HS-5 (cell line): ENCODE measurements at regions not wholly inside any gene's neighbourhood (a gene's known extent, or its start where the extent isn't known, plus 50 kb on each side); places are given as distances from the start of the nearest gene placed in this dataset.

Source experiments
- DNase-seq: peaks from one replicate; pipeline ENCODE4 v3.0.0-alpha.2; 2012; ENCODE audit warnings: low read depth

DNA sequence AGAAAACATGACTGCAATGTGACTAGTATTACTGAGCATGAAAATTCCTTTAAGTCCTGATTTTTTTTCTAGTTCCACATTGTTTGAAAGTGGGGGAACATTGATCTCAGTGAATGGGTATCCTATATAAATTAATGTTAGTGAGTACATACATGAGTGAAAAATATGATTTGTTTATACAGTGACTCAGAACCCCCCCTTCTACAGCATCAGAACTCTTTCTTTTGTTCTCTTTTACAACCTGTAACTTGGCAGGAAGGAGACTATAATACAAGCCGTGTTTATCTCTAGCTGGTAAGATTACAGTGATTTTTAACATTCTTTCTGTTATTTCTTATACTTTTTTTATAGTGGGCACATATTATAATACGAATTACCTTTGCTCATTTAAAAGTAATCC, 384.7 kb downstream of the PDCD6IP start:
- no peak for DNase-seq

DNA sequence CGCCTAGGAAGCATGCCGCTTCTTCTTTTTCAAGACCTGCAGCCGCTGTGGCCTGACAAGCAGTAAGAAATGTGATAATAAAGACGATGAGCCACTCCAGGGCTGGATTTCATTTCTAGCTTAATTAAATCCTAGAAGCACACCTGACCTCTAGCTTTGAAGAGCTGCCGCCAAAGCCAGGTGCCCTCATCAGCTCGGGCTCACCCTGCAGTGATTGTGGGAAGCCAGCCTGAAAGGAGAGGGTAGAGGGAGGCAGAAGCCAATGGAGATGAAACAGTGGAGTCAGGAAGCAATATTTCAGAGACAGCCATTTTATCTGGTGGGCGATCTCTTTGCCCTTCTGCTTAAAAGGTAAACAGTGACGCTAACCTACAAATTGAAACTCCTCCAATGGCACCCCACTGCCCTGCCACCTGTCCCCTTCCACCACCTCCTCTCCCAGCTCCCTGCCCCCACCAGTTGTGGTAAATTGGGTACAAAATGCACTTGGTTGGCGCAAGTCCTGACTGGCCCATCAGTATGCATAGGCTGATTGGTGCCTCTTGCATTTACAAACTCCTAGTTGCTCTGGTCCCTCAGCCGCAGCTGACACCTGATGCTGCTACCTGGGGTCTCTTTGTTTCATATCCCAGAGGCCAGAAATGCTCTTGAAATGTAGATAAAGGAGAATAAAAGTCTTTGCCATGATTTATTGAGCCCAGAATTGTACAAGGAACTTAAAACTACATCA, 385.3 kb downstream of the PDCD6IP start:
- DNase-seq: no peak

DNA sequence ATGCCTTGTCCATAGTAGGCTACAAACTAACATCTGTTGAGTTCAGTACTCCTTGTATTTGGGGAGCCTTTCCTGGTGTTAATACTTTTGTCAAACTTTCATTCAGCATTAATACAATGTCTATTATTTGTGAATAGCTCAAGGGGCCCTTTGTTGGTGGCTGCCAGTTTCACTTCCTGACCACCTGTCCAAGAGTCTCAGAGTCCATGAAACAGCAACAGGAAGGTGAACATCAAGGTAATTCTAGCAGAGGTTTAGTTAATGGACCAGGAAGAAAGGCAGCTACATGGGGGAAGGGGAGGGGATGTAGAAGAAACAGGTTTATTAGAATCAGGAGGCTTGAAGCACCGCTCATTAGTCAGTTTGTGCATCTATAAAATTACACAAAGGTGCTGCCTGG, 386.9 kb downstream of the PDCD6IP start:
- DNase-seq: no peak

DNA sequence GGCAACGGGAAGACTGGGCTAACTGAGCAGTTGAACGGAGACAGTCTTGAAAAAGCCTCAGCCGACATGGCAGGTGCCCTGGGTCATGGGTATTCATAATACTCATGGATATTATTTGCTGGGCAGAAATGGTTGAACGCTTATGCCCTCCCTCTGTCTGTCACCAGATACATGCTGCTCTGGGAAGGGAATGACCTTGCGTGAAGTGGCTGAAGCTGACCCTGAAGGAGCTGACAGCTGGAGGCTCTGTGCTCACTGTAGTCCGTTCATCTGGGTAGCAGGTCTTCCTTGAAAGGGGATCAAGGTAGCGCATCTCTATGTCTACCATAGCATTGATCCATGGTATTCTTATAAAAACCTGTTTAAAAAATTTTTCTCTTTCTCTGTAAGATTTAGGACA, 390.7 kb downstream of the PDCD6IP start:
- DNase-seq: no peak

DNA sequence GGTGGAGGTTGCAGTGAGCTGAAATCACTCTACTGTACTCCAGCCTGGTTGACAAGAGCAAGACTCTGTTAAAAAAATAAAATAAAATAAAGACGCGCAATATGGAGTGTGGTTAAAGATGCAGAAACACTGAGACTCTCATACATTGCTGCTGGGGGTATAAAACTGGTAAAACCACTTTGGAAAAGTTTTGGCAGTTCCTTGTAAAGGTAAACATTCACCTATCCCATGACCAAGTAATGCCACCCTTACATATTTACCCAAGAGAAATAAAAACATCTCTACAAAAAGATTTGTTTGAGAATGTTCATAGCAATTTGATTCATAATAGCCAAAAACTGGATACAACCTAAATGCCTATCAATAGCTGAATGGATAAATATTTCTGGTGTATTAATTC, 398.5 kb downstream of the PDCD6IP start:
- DNase-seq: no peak

DNA sequence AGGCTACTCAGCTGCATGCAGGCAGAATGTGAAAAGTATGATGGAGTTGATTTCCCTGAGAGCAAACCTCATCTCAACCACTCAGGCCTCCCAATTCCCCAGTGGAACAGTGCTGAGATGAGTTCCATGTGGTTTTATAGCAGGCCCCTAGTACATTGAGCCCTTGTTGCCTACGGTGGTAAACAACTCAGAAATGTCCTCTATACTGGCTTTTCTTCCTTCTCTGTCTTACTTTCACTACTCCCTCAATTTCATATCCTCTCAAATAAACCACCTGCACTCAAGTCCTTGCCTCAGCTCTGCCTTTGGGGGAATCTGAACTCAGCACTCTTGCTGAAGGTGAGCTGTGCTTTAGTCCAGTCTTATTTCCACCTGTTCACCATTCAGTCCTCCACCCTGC, 399.9 kb downstream of the PDCD6IP start:
- no peak for DNase-seq

DNA sequence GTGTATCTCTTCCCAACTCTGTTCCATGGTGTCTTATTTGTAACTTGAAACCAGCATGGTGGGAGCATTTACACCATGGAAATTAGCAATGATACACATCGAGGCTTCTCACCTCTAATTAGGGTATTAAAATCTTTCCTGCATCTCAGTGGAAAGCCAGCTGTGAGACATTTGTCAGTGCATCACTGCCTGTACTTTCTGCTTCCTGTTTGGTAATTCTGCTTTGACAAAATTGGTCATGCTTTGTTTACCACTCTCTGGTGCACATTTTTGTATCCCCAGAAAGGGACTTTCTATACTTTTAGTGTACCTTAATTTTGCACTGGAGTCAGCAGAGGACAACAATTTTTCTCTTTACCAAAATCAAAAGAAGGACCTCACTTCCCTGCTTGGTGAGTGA, 402.1 kb downstream of the PDCD6IP start:
- no peak for DNase-seq

DNA sequence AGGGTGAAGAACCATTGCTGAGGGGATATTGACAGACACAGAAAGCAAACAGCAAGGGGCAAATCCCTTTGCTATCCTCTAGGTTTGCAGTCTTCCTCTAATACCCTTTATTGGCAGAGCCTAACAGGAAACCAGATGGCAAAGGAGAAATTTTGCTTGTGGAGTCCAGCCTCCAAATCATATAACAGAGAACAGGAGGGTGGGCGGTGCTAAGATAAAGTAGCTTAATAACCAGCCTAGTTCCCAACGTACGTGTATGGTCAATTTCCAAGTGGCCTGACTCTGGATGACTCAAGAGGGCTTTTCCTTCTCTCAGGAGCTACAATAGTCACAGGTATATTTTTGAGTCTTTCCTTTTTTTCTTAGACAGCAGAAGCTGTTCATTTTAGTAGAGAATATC, 404.5 kb downstream of the PDCD6IP start:
- DNase-seq: no peak

DNA sequence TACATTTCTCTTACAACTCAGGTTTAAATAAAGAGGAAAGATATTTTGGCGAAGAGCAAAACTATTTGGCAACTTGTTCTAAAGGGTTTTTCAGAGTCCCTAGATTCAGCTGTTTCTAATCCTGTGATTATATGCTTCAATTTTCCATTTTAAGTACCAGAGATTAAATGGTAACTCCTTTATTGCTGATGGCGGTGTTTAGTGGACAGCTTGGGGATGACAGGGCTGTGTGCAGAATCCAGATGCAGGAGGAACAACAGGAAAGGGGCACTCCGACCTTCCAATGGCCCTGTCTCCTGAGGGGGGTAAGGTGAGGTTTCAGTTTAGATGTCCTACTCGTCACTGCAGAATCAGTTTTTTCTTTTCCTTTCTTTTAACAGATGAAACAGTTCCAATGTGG, 405.0 kb downstream of the PDCD6IP start:
- DNase-seq: no peak

DNA sequence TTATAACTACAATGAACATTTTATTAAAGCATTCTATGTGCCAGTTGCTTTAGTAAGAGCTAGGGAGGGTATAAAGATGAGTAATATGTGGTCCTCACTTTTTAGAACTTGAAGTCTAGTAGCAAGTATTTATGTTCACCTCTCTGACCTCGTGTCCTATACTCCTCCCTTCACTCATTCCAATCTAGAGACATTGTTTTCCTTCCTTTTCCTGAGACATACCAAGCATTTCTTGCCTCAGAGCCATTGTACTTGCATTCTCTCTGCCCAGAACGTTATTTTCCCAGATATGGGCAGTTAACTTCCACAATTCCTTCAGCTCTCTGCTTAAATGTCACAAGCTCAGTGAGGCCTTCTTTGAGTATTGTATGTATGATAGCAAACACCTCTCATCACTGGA, 408.6 kb downstream of the PDCD6IP start:
- peak; percentile 3 for DNase-seq

DNA sequence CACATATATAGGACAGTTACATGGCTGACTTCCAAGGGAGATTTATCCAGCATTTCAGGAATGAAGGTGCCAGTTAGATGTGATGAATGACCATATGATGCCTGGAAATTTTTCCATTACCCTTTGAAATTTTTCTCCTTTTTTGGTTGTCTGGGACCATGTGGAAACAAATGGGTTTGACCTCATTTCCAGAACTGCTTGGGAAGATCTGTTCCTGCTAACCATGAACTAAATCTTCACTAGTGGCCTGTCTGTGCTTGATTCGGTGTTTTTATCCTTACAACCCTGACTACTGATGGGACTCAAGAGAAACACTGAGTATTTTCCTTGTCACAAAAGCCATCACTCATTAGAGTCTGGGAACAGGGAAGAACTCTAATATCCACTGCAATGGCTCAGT, 409.4 kb downstream of the PDCD6IP start:
- no peak for DNase-seq

DNA sequence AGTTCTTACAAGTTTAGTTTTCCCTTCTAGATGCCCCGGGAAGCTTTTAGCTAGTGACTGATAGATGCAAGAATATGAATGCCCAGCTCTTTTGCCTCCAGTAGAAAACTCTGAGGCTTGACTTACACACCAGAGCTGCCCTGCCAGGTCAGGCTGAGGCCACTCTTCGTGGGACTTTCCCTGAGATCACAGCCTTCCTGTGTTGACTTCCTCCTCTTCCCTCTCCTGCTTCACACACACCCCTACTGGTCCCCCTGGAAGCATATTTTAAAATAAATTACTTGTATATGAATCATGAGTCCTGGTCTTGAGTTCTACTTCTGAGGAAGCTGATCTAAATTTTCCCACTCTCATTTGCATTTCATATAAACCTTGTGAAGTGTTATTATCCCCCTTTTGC, 413.7 kb downstream of the PDCD6IP start:
- no peak for DNase-seq

DNA sequence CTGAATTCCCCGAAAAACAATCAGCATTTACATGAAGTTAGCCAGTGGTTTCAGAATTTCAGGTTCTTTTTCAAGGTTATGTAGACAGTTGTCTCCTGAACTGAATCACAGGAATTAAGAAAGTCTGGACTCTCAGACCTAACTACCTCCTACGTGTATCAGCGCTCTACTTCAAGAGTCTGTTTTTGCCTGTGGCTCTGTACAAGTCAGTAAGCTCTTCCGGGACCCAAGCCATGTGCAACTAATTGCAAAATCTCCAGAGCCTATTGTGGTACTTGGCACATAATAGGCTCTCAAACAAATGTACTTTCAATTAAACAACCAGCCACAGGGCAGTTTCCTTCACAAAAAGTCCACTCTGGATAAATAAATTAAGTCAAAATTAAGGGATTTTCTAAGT, 414.2 kb downstream of the PDCD6IP start:
- DNase-seq: no peak

DNA sequence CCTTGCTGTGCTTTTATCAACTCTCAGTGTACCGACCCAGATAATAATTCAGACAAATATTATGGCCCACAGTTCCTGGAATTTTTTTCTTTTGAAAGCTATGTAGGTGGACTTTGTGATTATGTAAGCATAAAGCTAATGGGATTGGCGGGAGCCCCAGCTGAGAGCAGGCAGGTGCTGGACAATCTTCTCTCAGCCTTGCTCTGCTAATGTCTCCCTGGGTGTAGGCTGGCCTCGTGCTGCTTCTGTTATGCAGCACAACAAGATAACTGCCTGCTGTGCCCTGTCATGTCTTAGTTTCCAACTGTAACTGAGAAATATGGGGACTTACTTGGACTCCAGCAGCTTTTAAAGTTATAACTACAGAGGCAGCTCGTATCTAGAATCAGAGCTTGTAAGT, 415.0 kb downstream of the PDCD6IP start:
- DNase-seq: no peak

DNA sequence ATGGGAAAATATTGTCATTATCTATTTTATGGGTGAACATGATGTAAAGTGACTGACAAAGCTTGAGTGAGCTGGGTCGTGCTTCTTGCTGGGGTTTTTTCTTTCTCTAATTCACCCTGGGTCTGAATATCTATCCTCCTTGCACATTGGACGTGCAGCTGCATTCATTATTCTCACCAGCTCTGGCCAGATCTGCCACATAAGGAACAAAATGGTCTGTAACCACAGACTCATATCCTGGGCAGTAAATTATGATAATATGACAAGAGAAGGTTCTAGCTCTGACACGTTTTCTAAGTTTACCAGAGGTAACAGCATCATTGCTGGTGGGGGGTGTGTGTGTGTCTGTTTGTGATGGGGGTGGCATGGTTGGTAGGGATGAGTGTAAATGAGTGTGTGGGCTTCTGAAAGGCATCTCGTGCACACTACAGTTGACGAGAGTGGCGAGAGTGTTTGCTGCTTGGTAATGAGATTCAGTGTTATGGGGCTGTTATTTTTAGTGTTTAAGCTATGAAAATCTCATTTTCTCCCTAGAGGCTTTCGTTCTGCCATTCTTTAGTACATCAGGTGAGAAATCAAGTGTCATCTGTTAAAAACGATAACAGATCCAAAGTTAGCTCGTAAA, 418.4 kb downstream of the PDCD6IP start:
- no peak for DNase-seq

DNA sequence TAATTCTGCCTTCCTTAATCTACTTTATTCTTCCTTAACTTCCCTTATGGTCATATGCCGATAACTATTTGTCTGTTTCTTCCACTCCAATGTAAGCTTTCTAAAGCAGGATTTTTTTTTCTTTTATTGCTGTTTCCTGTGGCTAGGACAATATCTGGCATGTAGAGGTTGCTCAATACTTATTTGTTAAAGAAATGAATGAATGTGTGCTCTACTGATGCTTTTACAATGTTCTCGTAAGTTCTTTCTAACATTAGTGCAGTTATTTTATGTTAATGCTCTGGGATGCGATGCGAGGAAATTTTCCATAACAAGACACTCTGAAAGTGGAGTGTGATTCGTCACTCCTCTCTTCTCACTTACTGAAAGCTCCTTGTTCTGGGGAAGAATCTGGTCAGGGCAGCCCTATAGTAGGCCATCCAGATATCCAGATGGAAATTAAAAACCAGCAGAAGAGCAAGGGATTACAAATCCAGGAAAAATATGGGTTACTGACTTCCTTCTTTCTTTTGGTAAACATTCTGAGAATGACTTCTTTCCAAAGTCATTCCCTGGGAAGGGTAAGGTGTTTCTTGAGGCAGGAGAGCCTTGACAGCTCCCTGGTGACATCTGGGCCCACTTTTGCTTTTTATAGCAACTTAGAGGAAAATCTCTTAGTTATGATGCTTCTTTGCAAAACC, 420.4 kb downstream of the PDCD6IP start:
- DNase-seq: no peak

DNA sequence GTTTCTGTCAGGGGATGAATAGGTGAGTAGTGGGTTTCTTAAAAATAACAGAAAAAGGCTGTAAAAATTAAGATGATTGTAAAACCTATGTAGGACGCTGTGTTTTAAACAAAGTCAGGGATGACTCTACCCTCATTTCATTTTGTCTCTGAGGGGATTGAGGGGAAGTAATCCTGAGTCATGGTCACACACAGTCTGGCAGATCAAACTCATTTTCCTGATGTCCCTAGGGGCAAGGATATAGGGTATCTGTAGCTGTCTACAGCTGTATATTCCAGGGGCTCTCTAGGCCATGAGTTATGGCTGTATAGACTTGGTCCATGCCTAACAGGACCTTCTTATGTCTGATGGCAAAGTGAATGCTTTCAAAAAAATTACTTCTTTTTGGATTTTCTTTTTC, 421.1 kb downstream of the PDCD6IP start:
- no peak for DNase-seq

DNA sequence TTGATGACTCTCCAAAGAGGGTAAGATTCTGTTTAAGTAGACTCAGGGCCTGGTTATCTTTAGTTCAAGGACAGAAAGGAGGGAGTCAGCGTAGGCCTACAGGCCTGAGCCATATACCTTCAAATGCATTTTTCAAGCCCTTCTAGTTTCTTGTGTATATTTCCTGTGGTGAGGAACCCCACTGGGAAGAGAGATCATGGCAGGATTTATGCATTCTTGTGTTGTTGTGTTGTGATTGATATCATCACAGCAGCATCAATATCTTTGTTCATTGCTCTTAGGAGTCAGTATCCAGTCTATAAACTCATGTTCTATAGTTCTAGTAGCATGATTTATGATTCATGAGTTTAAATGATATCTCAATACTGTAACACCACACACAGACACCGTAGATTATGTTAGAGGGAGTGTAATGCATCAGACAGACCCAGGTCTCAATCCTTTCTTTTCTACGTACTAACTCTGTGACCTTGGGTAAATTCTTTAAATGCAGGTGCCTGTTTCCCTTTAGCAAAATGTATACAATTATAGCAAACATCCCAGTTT, 427.5 kb downstream of the PDCD6IP start:
- no peak for DNase-seq

DNA sequence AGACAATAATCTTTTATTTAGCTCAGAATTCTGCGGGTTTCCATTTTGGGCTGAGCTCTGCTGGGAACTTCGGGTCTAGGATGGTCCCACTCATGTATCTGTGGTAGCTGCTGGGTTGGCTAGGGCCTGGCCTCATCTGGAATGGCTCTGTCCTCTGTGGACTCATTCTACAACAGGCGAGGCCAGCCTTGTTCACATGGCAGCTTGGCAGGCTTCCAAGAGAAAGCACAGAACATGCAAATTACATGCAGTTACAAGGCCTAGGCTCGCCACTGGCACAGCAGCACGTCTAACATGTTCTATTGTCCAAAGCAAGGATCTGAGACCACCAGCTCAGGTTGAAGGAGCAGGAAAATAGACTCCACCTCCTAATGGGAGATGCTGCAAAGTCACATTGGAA, 431.4 kb downstream of the PDCD6IP start:
- no peak for DNase-seq

DNA sequence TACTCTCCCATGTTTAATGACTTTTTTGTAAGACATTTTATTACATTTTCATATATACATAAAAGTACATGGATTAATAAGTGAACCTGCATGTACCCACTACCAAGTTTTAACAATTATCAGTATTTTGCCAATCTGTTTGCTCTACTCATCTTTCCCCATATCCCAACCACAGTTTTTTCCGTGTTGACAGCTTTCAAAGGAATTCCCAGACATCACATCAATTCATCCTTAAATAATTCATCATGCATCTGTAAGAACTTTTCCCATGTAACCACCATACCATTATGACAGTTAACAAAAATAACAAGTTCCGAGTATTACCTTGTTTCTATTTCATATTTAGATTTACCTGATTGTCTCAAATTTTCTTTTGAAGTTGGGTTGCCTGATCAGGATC, 436.7 kb downstream of the PDCD6IP start:
- no peak for DNase-seq

DNA sequence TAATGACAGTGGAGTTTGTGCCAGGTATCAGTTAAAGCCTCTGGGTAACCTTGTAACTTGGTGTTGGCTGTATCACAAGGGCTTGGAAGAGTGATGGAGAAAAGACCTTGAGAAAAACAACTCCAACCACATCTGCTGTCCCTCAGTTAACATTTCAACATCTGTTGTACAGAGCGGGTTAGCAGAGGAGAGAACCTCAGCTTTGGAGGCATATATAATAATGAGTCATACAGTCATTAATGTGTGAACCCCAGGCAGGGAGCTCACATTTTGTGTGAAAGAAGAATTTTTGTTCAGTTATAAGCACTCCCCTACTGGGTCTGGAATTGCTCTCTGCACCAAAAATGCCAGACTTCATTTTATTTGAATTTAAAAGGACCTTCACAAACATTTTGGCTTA, 439.5 kb downstream of the PDCD6IP start:
- DNase-seq: no peak

DNA sequence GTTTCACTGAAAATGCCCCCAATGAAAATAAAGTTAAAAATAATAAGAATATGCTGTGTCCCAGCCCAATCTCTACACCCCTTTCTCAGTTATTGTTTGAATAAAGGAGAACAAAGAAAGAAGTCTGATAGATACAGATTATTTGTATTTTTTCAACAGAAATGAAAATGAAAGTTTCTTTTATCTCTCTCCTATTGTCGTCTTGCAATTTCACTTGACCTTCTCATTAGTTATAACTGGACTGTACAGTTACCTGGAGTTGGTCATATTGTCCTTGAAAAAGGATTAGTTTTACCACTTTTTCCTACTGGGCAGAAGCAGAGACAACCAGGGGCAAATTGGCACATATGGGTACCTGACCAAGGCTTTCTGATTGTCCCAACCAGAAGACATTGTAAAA, 440.0 kb downstream of the PDCD6IP start:
- DNase-seq: no peak

DNA sequence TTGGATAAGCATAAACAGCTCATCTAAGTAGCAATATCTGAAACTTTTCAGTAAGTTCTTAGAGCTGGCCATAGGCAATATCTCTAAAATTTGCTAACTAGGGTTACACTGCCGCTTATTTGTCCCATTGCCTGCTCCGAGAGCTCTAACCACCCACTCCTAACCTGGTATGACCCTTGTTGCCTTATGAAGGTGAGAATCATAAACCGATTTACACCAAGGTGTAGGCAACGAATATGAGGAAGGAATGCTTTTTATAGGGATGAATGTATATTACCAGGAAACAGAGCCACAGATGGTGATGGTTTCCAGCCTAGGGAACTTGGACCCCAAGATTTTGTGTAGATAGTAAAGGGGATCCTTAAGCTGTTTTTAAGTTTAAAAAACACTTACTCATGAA, 440.9 kb downstream of the PDCD6IP start:
- DNase-seq: no peak
